ENCODE measurements at regions not wholly inside any gene's neighbourhood (a gene's known extent, or its start where the extent isn't known, plus 50 kb on each side); places are given as distances from the start of the nearest gene placed in this dataset.

- Histone ChIP-seq H3K36me3 (no peaks in the 10 kb centered on the region), H3K4me3 (no peak overlapping the region), H3K27me3 (no peaks in the 10 kb centered on the region), H3K9me3 (no peaks in the 10 kb centered on the region)
- no peak for DNase-seq
Observed at GRCh38 chr4:178632415-178632814, 1190.2 kb upstream of the AGA start.

- no peaks in the 10 kb centered on the region for H3K9me3 ChIP-seq
- DNase-seq: no peak
- no peaks in the 10 kb centered on the region for H3K36me3 ChIP-seq
- H3K27me3 ChIP-seq: no peaks in the 10 kb centered on the region
- H3K4me3 ChIP-seq: no peak overlapping the region
Observed at GRCh38 chr4:178633263-178633662, 1191.0 kb upstream of the AGA start.

- no peak overlapping the region for H3K4me3 ChIP-seq
- no peaks in the 10 kb centered on the region for H3K9me3 ChIP-seq
- no peak for DNase-seq
- H3K27me3 ChIP-seq: no peaks in the 10 kb centered on the region
- H3K36me3 ChIP-seq: no peaks in the 10 kb centered on the region
Observed at GRCh38 chr4:178664621-178665020, 1222.4 kb upstream of the AGA start.

GRCh38 chr4:178665916-178666315 is 1223.7 kb upstream of the AGA start:
- Histone ChIP-seq H3K36me3 (no peaks in the 10 kb centered on the region), H3K4me3 (no peak overlapping the region), H3K9me3 (no peaks in the 10 kb centered on the region), H3K27me3 (no peaks in the 10 kb centered on the region)
- DNase-seq: no peak

- no peak overlapping the region for H3K4me3 ChIP-seq
- no peaks in the 10 kb centered on the region for H3K27me3 ChIP-seq
- no peaks in the 10 kb centered on the region for H3K36me3 ChIP-seq
- no peaks in the 10 kb centered on the region for H3K9me3 ChIP-seq
- no peak for DNase-seq
Observed at GRCh38 chr4:178671766-178672165, 1229.5 kb upstream of the AGA start.

- H3K27me3 ChIP-seq: no peaks in the 10 kb centered on the region
- H3K9me3 ChIP-seq: no peaks in the 10 kb centered on the region
- no peak overlapping the region for H3K4me3 ChIP-seq
- no peaks in the 10 kb centered on the region for H3K36me3 ChIP-seq
- no peak for DNase-seq
Observed at GRCh38 chr4:178672512-178672911, 1230.3 kb upstream of the AGA start.

GRCh38 chr4:178681871-178682270 is 1239.6 kb upstream of the AGA start:
- Histone ChIP-seq H3K9me3 (no peaks in the 10 kb centered on the region), H3K27me3 (no peaks in the 10 kb centered on the region), H3K4me3 (no peak overlapping the region), H3K36me3 (no peaks in the 10 kb centered on the region)
- DNase-seq: no peak

GRCh38 chr4:178689926-178690325 is 1247.7 kb upstream of the AGA start:
- Histone ChIP-seq H3K27me3 (no peaks in the 10 kb centered on the region), H3K36me3 (no peaks in the 10 kb centered on the region), H3K9me3 (no peaks in the 10 kb centered on the region), H3K4me3 (no peak overlapping the region)
- no peak for DNase-seq

- DNase-seq: no peak
- no peaks in the 10 kb centered on the region for H3K27me3 ChIP-seq
- H3K4me3 ChIP-seq: no peak overlapping the region
- H3K9me3 ChIP-seq: no peaks in the 10 kb centered on the region
- no peaks in the 10 kb centered on the region for H3K36me3 ChIP-seq
Observed at GRCh38 chr4:178693816-178694215, 1251.6 kb upstream of the AGA start.

- Histone ChIP-seq H3K36me3 (no peaks in the 10 kb centered on the region), H3K27me3 (no peaks in the 10 kb centered on the region), H3K4me3 (no peak overlapping the region), H3K9me3 (no peaks in the 10 kb centered on the region)
- no peak for DNase-seq
Observed at GRCh38 chr4:178696515-178696914, 1254.3 kb upstream of the AGA start.

GRCh38 chr4:178712486-178712885 is 1270.2 kb upstream of the AGA start:
- no peak for DNase-seq
- Histone ChIP-seq H3K36me3 (no peaks in the 10 kb centered on the region), H3K27me3 (no peaks in the 10 kb centered on the region), H3K4me3 (no peak overlapping the region), H3K9me3 (no peaks in the 10 kb centered on the region)

GRCh38 chr4:178738026-178738425 is 1295.8 kb upstream of the AGA start:
- Histone ChIP-seq H3K4me3 (no peak overlapping the region), H3K9me3 (no peaks in the 10 kb centered on the region), H3K27me3 (no peaks in the 10 kb centered on the region), H3K36me3 (no peaks in the 10 kb centered on the region)
- no peak for DNase-seq

- no peaks in the 10 kb centered on the region for H3K36me3 ChIP-seq
- no peak overlapping the region for H3K4me3 ChIP-seq
- no peak for DNase-seq
- H3K27me3 ChIP-seq: no peaks in the 10 kb centered on the region
- no peaks in the 10 kb centered on the region for H3K9me3 ChIP-seq
Observed at GRCh38 chr4:178745203-178745602, 1303.0 kb upstream of the AGA start.

GRCh38 chr4:178752954-178753525 is 1310.8 kb upstream of the AGA start:
- Histone ChIP-seq H3K4me3 (no peak overlapping the region), H3K36me3 (no peaks in the 10 kb centered on the region), H3K27me3 (no peaks in the 10 kb centered on the region), H3K9me3 (no peaks in the 10 kb centered on the region)
- DNase-seq: no peak

GRCh38 chr4:178778496-178778895 is 1336.3 kb upstream of the AGA start:
- H3K9me3 ChIP-seq: no peaks in the 10 kb centered on the region
- no peak overlapping the region for H3K4me3 ChIP-seq
- no peak for DNase-seq
- no peaks in the 10 kb centered on the region for H3K36me3 ChIP-seq
- H3K27me3 ChIP-seq: no peaks in the 10 kb centered on the region

GRCh38 chr4:178781779-178782178 is 1339.5 kb upstream of the AGA start:
- DNase-seq: no peak
- no peaks in the 10 kb centered on the region for H3K36me3 ChIP-seq
- H3K9me3 ChIP-seq: no peaks in the 10 kb centered on the region

GRCh38 chr4:178784491-178784890 is 1342.3 kb upstream of the AGA start:
- Histone ChIP-seq H3K9me3 (no peaks in the 10 kb centered on the region), H3K27me3 (no peaks in the 10 kb centered on the region), H3K36me3 (no peaks in the 10 kb centered on the region), H3K4me3 (no peak overlapping the region)
- no peak for DNase-seq

More at GRCh38 chr4:178781779-178782178, 1339.5 kb upstream of the AGA start:
- Histone ChIP-seq H3K27me3 (no peaks in the 10 kb centered on the region), H3K4me3 (no peak overlapping the region)

GRCh38 chr4:178789279-178789678 is 1347.0 kb upstream of the AGA start:
- Histone ChIP-seq H3K36me3 (no peaks in the 10 kb centered on the region), H3K4me3 (no peak overlapping the region), H3K27me3 (no peaks in the 10 kb centered on the region), H3K9me3 (no peaks in the 10 kb centered on the region)
- DNase-seq: no peak

- no peak for DNase-seq
- Histone ChIP-seq H3K9me3 (no peaks in the 10 kb centered on the region), H3K4me3 (no peak overlapping the region), H3K36me3 (no peaks in the 10 kb centered on the region), H3K27me3 (no peaks in the 10 kb centered on the region)
Observed at GRCh38 chr4:178799204-178799603, 1357.0 kb upstream of the AGA start.

Measured in MG63 (cell line).